GM12878 (cell line): ENCODE measurements at regions not wholly inside any gene's neighbourhood (a gene's known extent, or its start where the extent isn't known, plus 50 kb on each side); places are given as distances from the start of the nearest gene placed in this dataset.

Source experiments
- ATAC-seq: fragments of 200-7000 bp; cut with Tn5 transposase; 3 replicates; pipeline ENCODE4 v1.9.1; 2020; ENCODE audit warnings: mild to moderate bottlenecking, moderate library complexity
- BruUV-seq: library from RNA; stranded (reverse); fragments of 400-500 nt; replicated peaks from 2 replicates; lab custom pipeline; 2021; lab: Mats Ljungman, UMichigan
- CTCF ChIA-PET: fragments of 300-600 bp; sonication (Branson Sonifier 250); formaldehyde crosslinking; extraction: SDS; loops from one replicate; lab custom pipeline; 2021; ENCODE audit warnings: inconsistent platforms; lab: Yijun Ruan, JAX
- POLR2A ChIA-PET: fragments of 350-600 bp; formaldehyde crosslinking; extraction: SDS; loops from one replicate; lab custom pipeline; 2021; ENCODE audit warnings: inconsistent platforms; lab: Charles Lee
- RAD21 ChIA-PET: fragments of 300-600 bp; sonication (Branson Sonifier 250); formaldehyde crosslinking; loops from one replicate; lab custom pipeline; 2023; ENCODE audit warnings: antibody characterized with exemption; ENCODE audit not compliant: unreplicated experiment; lab: Charles Lee
- SMC1A ChIA-PET: fragments of 300-600 bp; sonication (Branson Sonifier 250); formaldehyde crosslinking; loops from one replicate; lab custom pipeline; 2023; ENCODE audit not compliant: unreplicated experiment, uncharacterized antibody; lab: Charles Lee
- DNase-seq: peaks from one replicate; pipeline ENCODE4 v3.0.0-alpha.2; 2011; ENCODE audit warnings: low read depth, low spot score
- FAIRE-seq: peaks from 3 replicates; lab custom pipeline; 2011; peaks lifted over from hg19 to GRCh38; lab: Jason Lieb, UNC
- H2AFZ ChIP-seq: 2 replicates; pipeline ENCODE4 v1.6.0; 2011; ENCODE audit warnings: low read depth, low read length, control low read depth; ENCODE audit not compliant: control insufficient read depth
- H3K27ac ChIP-seq: 2 replicates; pipeline ENCODE4 v1.5.1; 2011; ENCODE audit warnings: control low read depth; ENCODE audit not compliant: control insufficient read depth, insufficient read depth
- H3K27me3 ChIP-seq, 2 experiments: replicated peaks in 1 of 2; 2 replicates each; pipeline versions ENCODE4 v1.6.0 to v1.6.1; 2011; ENCODE audit warnings: low read length in 1 of 2; ENCODE audit not compliant: control insufficient read depth in 2 of 2, insufficient read depth in 2 of 2
- H3K36me3 ChIP-seq, 2 experiments: 2 replicates each; pipeline ENCODE4 v1.5.1; 2011; ENCODE audit warnings: low read length in 1 of 2; ENCODE audit not compliant: control insufficient read depth in 2 of 2, insufficient read depth in 2 of 2
- H3K4me1 ChIP-seq: 2 replicates; pipeline ENCODE4 v1.6.1; 2011; ENCODE audit warnings: mild to moderate bottlenecking, low read length, moderate library complexity, mixed read lengths; ENCODE audit not compliant: control insufficient read depth, insufficient read depth
- H3K4me2 ChIP-seq: 2 replicates; pipeline ENCODE4 v1.6.0; 2011; ENCODE audit warnings: control low read depth; ENCODE audit not compliant: control insufficient read depth, insufficient read depth
- H3K4me3 ChIP-seq: fragments of 200-600 bp; sonication (generic); 2 replicates; pipeline ENCODE4 v1.5.1; 2016
- H3K79me2 ChIP-seq: 2 replicates; pipeline ENCODE4 v1.6.0; 2011; ENCODE audit warnings: low read length; ENCODE audit not compliant: control insufficient read depth, insufficient read depth
- H3K9ac ChIP-seq: 2 replicates; pipeline ENCODE4 v1.8.0; 2011; ENCODE audit warnings: low read length, control low read depth, mixed read lengths; ENCODE audit not compliant: control insufficient read depth, insufficient read depth
- H3K9me3 ChIP-seq: replicated peaks from 3 replicates; pipeline ENCODE4 v1.5.1; 2011; ENCODE audit warnings: mild to moderate bottlenecking, low read length; ENCODE audit not compliant: control insufficient read depth, insufficient read depth
- H4K20me1 ChIP-seq: 2 replicates; pipeline ENCODE4 v1.6.0; 2011; ENCODE audit not compliant: control insufficient read depth, insufficient read depth
- NBN ChIP-seq: fragments of 450-650 bp; IDR thresholded peaks from 2 replicates; pipeline ENCODE4 v1.6.1; 2016
- PAX8 ChIP-seq: fragments of 450-650 bp; IDR thresholded peaks from 2 replicates; pipeline ENCODE4 v1.6.1; 2017; ENCODE audit warnings: mild to moderate bottlenecking, moderate library complexity
- RELA ChIP-seq: fragments of 450-650 bp; IDR thresholded peaks from 2 replicates; pipeline ENCODE4 v1.8.0; 2014; ENCODE audit warnings: borderline replicate concordance; ENCODE audit not compliant: partially characterized antibody
- ZBED1 ChIP-seq: IDR thresholded peaks from 2 replicates; pipeline ENCODE4 v1.6.1; 2016; ENCODE audit warnings: borderline replicate concordance
- WGBS: methylation state at CpG from one replicate; pipeline ENCODE4 v1.1.6; 2016; ENCODE audit warnings: low lambda C conversion rate; ENCODE audit not compliant: insufficient replicate concordance, insufficient coverage; ENCODE audit errors: missing lambda C conversion rate; 5-methylcytosine and 5-hydroxymethylcytosine counted together
- in situ Hi-C: fragments of 300-500 bp; cut with MboI; formaldehyde crosslinking; loops from 9 replicates; pipeline ENCODE4 v1.14.3; 2018; ENCODE audit warnings: mixed read lengths
- intact Hi-C: fragments of 100-400 bp; cut with micrococcal nuclease; formaldehyde crosslinking; loops from one replicate; pipeline ENCODE4 v1.14.2; 2022; ENCODE audit not compliant: unreplicated experiment
- TF ChIP-seq, protein P1 (sequence below): fragments of 450-650 bp; IDR thresholded peaks from 2 replicates; pipeline ENCODE4 v1.6.1; 2017; ENCODE audit warnings: mild to moderate bottlenecking, low read depth, inconsistent platforms; ENCODE audit not compliant: poor library complexity, severe bottlenecking
- TF ChIP-seq, protein P2 (sequence below): IDR thresholded peaks from 2 replicates; pipeline ENCODE4 v1.6.1; 2012; ENCODE audit warnings: low read length, inconsistent platforms

DNA sequence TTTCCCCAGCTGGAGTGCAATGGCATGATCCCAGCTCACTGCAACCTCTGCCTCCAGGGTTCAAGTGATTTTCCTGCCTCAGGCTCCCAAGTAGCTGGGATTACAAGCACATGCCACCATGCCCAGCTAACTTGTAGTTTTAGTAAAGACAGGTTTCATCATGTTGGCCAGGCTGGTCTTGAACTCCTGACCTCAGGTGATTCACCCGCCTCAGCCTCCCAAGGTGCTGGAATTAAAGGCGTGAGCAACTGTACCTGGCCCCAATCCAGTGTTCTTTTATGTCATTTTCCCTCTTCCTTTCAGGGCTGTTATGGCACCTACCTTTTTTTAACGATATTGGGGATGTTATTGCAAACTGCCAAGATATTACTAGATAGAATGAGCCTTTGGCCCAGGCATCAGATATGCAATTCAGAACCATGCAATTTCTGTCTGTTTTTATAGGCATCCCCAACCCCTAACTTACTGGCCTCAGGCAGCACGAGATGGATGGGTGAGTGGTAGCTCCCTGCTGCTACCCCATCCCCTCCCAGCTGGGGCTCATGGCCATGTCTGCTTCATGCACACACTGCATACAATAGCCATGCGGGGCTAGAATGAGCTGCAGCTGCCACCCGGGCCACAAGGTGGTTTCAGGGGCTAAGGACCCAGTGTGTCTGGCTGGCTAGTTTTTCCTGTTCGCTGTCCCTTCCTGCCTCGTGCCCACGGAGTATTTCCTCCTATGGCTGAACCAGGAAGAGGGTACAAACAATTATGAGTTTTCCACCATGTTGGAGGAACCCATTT lies 1080.1 kb upstream of the SORCS1 start:
- Histone ChIP-seq H3K27ac (no peak overlapping the region), H3K4me1 (no peaks in the 10 kb centered on the region), H3K27me3 (no peaks in the 10 kb centered on the region), H3K9me3 (no peaks in the 10 kb centered on the region; the same call in 2 of the 3 replicates), H3K36me3 (no peaks in the 10 kb centered on the region), H2AFZ (no peak overlapping the region), H4K20me1 (no peaks in the 10 kb centered on the region), H3K9ac (no peak overlapping the region)
- no peak for DNase-seq
- BruUV-seq: no TSS peak
- POLR2A ChIA-PET: no interaction called here
- SMC1A ChIA-PET: interaction anchor here (1.2 to 1.5 kb wide), 2 partner anchors 8 to 18 kb away, joined by 3 to 4 read pairs; no protein-coding TSS in a partner anchor
- TF ChIP-seq, protein P1, sequence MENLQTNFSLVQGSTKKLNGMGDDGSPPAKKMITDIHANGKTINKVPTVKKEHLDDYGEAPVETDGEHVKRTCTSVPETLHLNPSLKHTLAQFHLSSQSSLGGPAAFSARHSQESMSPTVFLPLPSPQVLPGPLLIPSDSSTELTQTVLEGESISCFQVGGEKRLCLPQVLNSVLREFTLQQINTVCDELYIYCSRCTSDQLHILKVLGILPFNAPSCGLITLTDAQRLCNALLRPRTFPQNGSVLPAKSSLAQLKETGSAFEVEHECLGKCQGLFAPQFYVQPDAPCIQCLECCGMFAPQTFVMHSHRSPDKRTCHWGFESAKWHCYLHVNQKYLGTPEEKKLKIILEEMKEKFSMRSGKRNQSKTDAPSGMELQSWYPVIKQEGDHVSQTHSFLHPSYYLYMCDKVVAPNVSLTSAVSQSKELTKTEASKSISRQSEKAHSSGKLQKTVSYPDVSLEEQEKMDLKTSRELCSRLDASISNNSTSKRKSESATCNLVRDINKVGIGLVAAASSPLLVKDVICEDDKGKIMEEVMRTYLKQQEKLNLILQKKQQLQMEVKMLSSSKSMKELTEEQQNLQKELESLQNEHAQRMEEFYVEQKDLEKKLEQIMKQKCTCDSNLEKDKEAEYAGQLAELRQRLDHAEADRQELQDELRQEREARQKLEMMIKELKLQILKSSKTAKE: no peak
- TF ChIP-seq RELA: no peak
- no peak for TF ChIP-seq NBN
- TF ChIP-seq, protein P2, sequence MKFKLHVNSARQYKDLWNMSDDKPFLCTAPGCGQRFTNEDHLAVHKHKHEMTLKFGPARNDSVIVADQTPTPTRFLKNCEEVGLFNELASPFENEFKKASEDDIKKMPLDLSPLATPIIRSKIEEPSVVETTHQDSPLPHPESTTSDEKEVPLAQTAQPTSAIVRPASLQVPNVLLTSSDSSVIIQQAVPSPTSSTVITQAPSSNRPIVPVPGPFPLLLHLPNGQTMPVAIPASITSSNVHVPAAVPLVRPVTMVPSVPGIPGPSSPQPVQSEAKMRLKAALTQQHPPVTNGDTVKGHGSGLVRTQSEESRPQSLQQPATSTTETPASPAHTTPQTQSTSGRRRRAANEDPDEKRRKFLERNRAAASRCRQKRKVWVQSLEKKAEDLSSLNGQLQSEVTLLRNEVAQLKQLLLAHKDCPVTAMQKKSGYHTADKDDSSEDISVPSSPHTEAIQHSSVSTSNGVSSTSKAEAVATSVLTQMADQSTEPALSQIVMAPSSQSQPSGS: no peak
- no peak for TF ChIP-seq ZBED1
- TF ChIP-seq PAX8: no peak
- TF ChIP-seq, all 136 proteins: peak for 0
- ChIA-PET CTCF (no interaction called here), RAD21 (no interaction called here)
- in situ Hi-C loops (no loop called here), intact Hi-C loops (no loop called here)
- FAIRE-seq (no peak), ATAC-seq (no peak)
- no peak overlapping the region for H3K4me3 ChIP-seq
- WGBS: 12% methylated on average over 9 of the region's 9 CpGs
- H3K4me2 ChIP-seq: no peak overlapping the region
- no peaks in the 10 kb centered on the region for H3K79me2 ChIP-seq
